HK-2 (cell line): ENCODE measurements at regions not wholly inside any gene's neighbourhood (a gene's known extent, or its start where the extent isn't known, plus 50 kb on each side); places are given as distances from the start of the nearest gene placed in this dataset.

Experiments used
- DNase-seq: peaks from one replicate; pipeline ENCODE4 v3.0.0-alpha.2; 2018; ENCODE audit not compliant: unreplicated experiment

GRCh38 chr11:121688055-121688491 is 235.3 kb upstream of the SORL1-AS1 start:
- no peak for DNase-seq

GRCh38 chr11:121683791-121684190 is 231.0 kb upstream of the SORL1-AS1 start:
- no peak for DNase-seq
